H1 (cell line): ENCODE measurements at regions not wholly inside any gene's neighbourhood (a gene's known extent, or its start where the extent isn't known, plus 50 kb on each side); places are given as distances from the start of the nearest gene placed in this dataset.

Experiments used
- CTCF ChIA-PET: fragments of 300-600 bp; sonication (Branson Sonifier 250); formaldehyde crosslinking; loops from one replicate; lab custom pipeline; 2021; ENCODE audit not compliant: partially characterized antibody; lab: Charles Lee
- POLR2A ChIA-PET: fragments of 300-600 bp; sonication (Branson Sonifier 250); formaldehyde crosslinking; loops from one replicate; lab custom pipeline; 2021; ENCODE audit warnings: inconsistent platforms; ENCODE audit not compliant: partially characterized antibody; lab: Charles Lee
- DNase-seq, 2 experiments: peaks; one replicate each; pipeline versions ENCODE4 v3.0.0 to v3.0.0-alpha.2; 2010 to 2022; ENCODE audit warnings: low spot score in 2 of 2, low read depth in 1 of 2, mixed read lengths in 1 of 2
- FAIRE-seq: peaks from 2 replicates; lab custom pipeline; 2011; peaks lifted over from hg19 to GRCh38; lab: Jason Lieb, UNC
- H2AFZ ChIP-seq: 2 replicates; pipeline ENCODE4 v1.8.1; 2012; ENCODE audit warnings: low read length, inconsistent platforms
- H2AK5ac ChIP-seq: 2 replicates; pipeline ENCODE4 v1.6.1; 2013; ENCODE audit warnings: low read depth, low read length
- H2BK120ac ChIP-seq: replicated peaks from 2 replicates; pipeline ENCODE3; 2013; ENCODE audit warnings: low read depth, low read length, inconsistent platforms
- H2BK12ac ChIP-seq: 2 replicates; pipeline ENCODE4 v1.6.1; 2013; ENCODE audit warnings: low read depth, low read length
- H2BK15ac ChIP-seq: 2 replicates; pipeline ENCODE4 v1.6.1; 2013; ENCODE audit warnings: low read length
- H2BK20ac ChIP-seq: 2 replicates; pipeline ENCODE4 v1.6.1; 2013; ENCODE audit warnings: low read length
- H2BK5ac ChIP-seq: 2 replicates; pipeline ENCODE4 v1.6.1; 2013; ENCODE audit warnings: low read depth, low read length
- H3K14ac ChIP-seq: 2 replicates; pipeline ENCODE4 v1.6.1; 2013; ENCODE audit warnings: inconsistent platforms; ENCODE audit not compliant: insufficient read length
- H3K18ac ChIP-seq: 2 replicates; pipeline ENCODE4 v1.6.1; 2013; ENCODE audit warnings: low read length; ENCODE audit errors: extremely low read depth
- H3K23ac ChIP-seq: 2 replicates; pipeline ENCODE4 v1.6.1; 2013; ENCODE audit warnings: inconsistent platforms; ENCODE audit not compliant: insufficient read length
- H3K23me2 ChIP-seq: 2 replicates; pipeline ENCODE4 v1.6.1; 2013; ENCODE audit warnings: low read depth, low read length
- H3K27ac ChIP-seq: 2 replicates; pipeline ENCODE4 v1.6.1; 2011; ENCODE audit warnings: low read depth, low read length, inconsistent platforms
- H3K27me3 ChIP-seq, 4 experiments: replicated peaks in 1 of 4; 1 replicate in 1 of 4; 2 replicates in 3 of 4; pipeline versions ENCODE4 v1.6.1 to v1.8.1; 2011 to 2013; ENCODE audit warnings: low read length in 3 of 4, mild to moderate bottlenecking in 3 of 4, inconsistent platforms in 2 of 4, mixed read lengths in 2 of 4, moderate library complexity in 1 of 4; ENCODE audit not compliant: control insufficient read depth in 3 of 4, insufficient read depth in 3 of 4; ENCODE audit errors: extremely low read depth in 1 of 4
- H3K36me3 ChIP-seq, 4 experiments: 2 replicates each; pipeline versions ENCODE4 v1.6.1 to v1.8.1; 2011 to 2013; ENCODE audit warnings: mild to moderate bottlenecking in 4 of 4, low read length in 3 of 4, moderate library complexity in 2 of 4, control low read depth in 1 of 4, inconsistent platforms in 1 of 4; ENCODE audit not compliant: insufficient read depth in 4 of 4, control insufficient read depth in 2 of 4
- H3K4ac ChIP-seq: replicated peaks from 2 replicates; pipeline ENCODE3; 2013; ENCODE audit warnings: low read length, low read depth, mixed read lengths, inconsistent platforms; ENCODE audit not compliant: insufficient read length
- H3K4me1 ChIP-seq, 4 experiments: replicated peaks in 1 of 4; 1 replicate in 1 of 4; 2 replicates in 3 of 4; pipeline versions ENCODE4 v1.6.1 to v1.8.1; 2011 to 2013; ENCODE audit warnings: low read length in 3 of 4, inconsistent platforms in 2 of 4, mixed read lengths in 1 of 4; ENCODE audit not compliant: insufficient read depth in 4 of 4, control insufficient read depth in 3 of 4
- H3K4me2 ChIP-seq, 2 experiments: 2 replicates each; pipeline versions ENCODE4 v1.6.1 to v1.8.1; 2011 to 2013; ENCODE audit warnings: low read depth in 2 of 2, low read length in 2 of 2, control low read depth in 1 of 2, inconsistent platforms in 1 of 2, mild to moderate bottlenecking in 1 of 2; ENCODE audit not compliant: insufficient read depth in 1 of 2
- H3K4me3 ChIP-seq, 4 experiments: fragments of 200-600, 300-600 bp in 1 of 4; sonication (generic), shearing (Covaris generic), sonication (Bioruptor Twin) in 1 of 4; 2 replicates each; pipeline versions ENCODE4 v1.5.1 to v1.8.1; 2011 to 2016; ENCODE audit warnings: low read length in 4 of 4, low read depth in 3 of 4, control low read depth in 2 of 4, inconsistent platforms in 2 of 4, mild to moderate bottlenecking in 2 of 4, mixed read lengths in 1 of 4, moderate library complexity in 1 of 4; ENCODE audit not compliant: insufficient read depth in 2 of 4; ENCODE audit errors: extremely low read depth in 1 of 4
- H3K56ac ChIP-seq: replicated peaks from 2 replicates; pipeline ENCODE3; 2013; ENCODE audit warnings: low read depth, mild to moderate bottlenecking, mixed read lengths, low read length, inconsistent platforms; ENCODE audit not compliant: insufficient read length
- H3K79me1 ChIP-seq: 2 replicates; pipeline ENCODE4 v1.6.1; 2013; ENCODE audit warnings: low read depth, low read length, control low read depth
- H3K79me2 ChIP-seq, 2 experiments: 2 replicates each; pipeline versions ENCODE4 v1.6.1 to v1.8.1; 2012 to 2013; ENCODE audit warnings: low read length in 2 of 2, mild to moderate bottlenecking in 2 of 2, inconsistent platforms in 1 of 2; ENCODE audit not compliant: insufficient read depth in 2 of 2, control insufficient read depth in 1 of 2
- H3K9ac ChIP-seq, 4 experiments: replicated peaks in 1 of 4; 1 replicate in 1 of 4; 2 replicates in 3 of 4; pipeline versions ENCODE4 v1.6.1 to v1.8.1; 2011 to 2013; ENCODE audit warnings: low read depth in 3 of 4, low read length in 3 of 4, control low read depth in 2 of 4, mild to moderate bottlenecking in 2 of 4, moderate library complexity in 2 of 4, inconsistent platforms in 1 of 4; ENCODE audit errors: extremely low read depth in 1 of 4
- H3K9me3 ChIP-seq, 2 experiments: 2 replicates each; pipeline versions ENCODE4 v1.6.1 to v1.8.1; 2012 to 2013; ENCODE audit warnings: mild to moderate bottlenecking in 2 of 2, moderate library complexity in 2 of 2, control low read depth in 1 of 2, inconsistent platforms in 1 of 2, low read depth in 1 of 2, low read length in 1 of 2, mixed read lengths in 1 of 2; ENCODE audit not compliant: insufficient read depth in 2 of 2
- H4K20me1 ChIP-seq, 2 experiments: replicated peaks in 1 of 2; 2 replicates each; pipeline versions ENCODE3 to v1.8.1; 2011 to 2013; ENCODE audit warnings: inconsistent platforms in 2 of 2, low read length in 2 of 2, mild to moderate bottlenecking in 1 of 2; ENCODE audit not compliant: insufficient read depth in 2 of 2, control insufficient read depth in 1 of 2
- H4K5ac ChIP-seq: 2 replicates; pipeline ENCODE4 v1.6.1; 2013; ENCODE audit warnings: low read length, low read depth, mixed read lengths, inconsistent platforms; ENCODE audit not compliant: insufficient read length
- H4K8ac ChIP-seq: 2 replicates; pipeline ENCODE4 v1.8.0; 2013; ENCODE audit warnings: mild to moderate bottlenecking, moderate library complexity, low read length, inconsistent platforms; ENCODE audit not compliant: insufficient read depth; ENCODE audit errors: extremely low read depth
- H4K91ac ChIP-seq: replicated peaks from 2 replicates; pipeline ENCODE3; 2013; ENCODE audit warnings: low read length, mixed read lengths, inconsistent platforms; ENCODE audit not compliant: insufficient read length
- KDM4A ChIP-seq: IDR thresholded peaks from one replicate; pipeline ENCODE4 v1.7.1; 2012; ENCODE audit warnings: low read depth, mild to moderate bottlenecking, moderate library complexity, low read length, inconsistent platforms; ENCODE audit not compliant: severe bottlenecking
- PHF8 ChIP-seq: fragments of 200-600 bp; sonication (generic); conservative IDR thresholded peaks from 2 replicates; pipeline ENCODE4 v1.7.1; 2012; ENCODE audit warnings: low read depth, mild to moderate bottlenecking, inconsistent platforms, low read length, moderate library complexity
- SIN3A ChIP-seq, 2 experiments: IDR thresholded peaks in 1 of 2; conservative IDR thresholded peaks in 1 of 2; 2 replicates each; pipeline ENCODE4 v1.6.1; 2011 to 2012; ENCODE audit warnings: low read length in 2 of 2, improper control_type of control experiment in 1 of 2, low read depth in 1 of 2, mild to moderate bottlenecking in 1 of 2
- SIX5 ChIP-seq: IDR thresholded peaks from 2 replicates; pipeline ENCODE4 v1.6.1; 2011; ENCODE audit warnings: mild to moderate bottlenecking, low read depth, low read length
- TCF12 ChIP-seq: IDR thresholded peaks from 2 replicates; pipeline ENCODE4 v1.6.1; 2011; ENCODE audit warnings: low read depth, mild to moderate bottlenecking, low read length
- TEAD4 ChIP-seq: IDR thresholded peaks from 2 replicates; pipeline ENCODE4 v1.6.1; 2012; ENCODE audit warnings: low read depth, low read length, inconsistent platforms, mixed read lengths
- ZNF274 ChIP-seq: IDR thresholded peaks from 2 replicates; pipeline ENCODE4 v1.7.0; 2012; ENCODE audit warnings: low read length, borderline replicate concordance; ENCODE audit errors: extremely low read depth
- WGBS, 2 experiments: shearing (Covaris generic) in 1 of 2; methylation state at CpG; one replicate each; pipeline versions ENCODE4 v1.1.6 to v1.1.7; 2013 to 2015; ENCODE audit warnings: low lambda C conversion rate in 2 of 2, mixed read lengths in 2 of 2, inconsistent platforms in 1 of 2, low coverage in 1 of 2, missing lambda C conversion rate in 1 of 2; ENCODE audit not compliant: insufficient replicate concordance in 2 of 2, insufficient coverage in 1 of 2, insufficient read length in 1 of 2; ENCODE audit errors: extremely low coverage in 1 of 2, missing lambda C conversion rate in 1 of 2; 5-methylcytosine and 5-hydroxymethylcytosine counted together

DNA sequence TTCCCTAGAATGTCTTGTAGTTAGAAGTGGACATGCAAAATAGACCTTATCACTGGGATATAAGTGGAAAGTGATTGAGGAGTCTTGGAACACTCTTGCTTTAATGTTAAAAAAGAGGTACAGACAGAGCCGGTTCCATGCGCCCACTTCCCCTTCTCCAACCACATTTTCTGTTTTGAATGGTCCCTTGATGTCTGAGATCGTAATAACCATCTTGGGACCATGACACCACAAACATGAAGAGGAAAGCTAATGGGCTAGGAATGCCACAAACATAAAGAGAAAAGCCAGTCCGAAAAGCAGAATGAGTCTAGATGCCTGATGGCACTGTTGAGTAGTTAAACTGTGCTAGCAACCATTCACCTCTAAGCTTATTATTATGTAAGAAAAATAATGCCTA is 54.8 kb upstream of the SPON1 start:
- Histone ChIP-seq H3K79me2 (no peaks in the 10 kb centered on the region), H3K9ac (no peak overlapping the region), H2BK20ac (no peak overlapping the region), H4K8ac (no peak overlapping the region), H3K4me2 (no peak overlapping the region), H4K5ac (no peak overlapping the region), H3K27me3 (no peaks in the 10 kb centered on the region), H3K56ac (no peak overlapping the region), H2AFZ (no peak overlapping the region), H2BK120ac (no peak overlapping the region), H3K18ac (no peak overlapping the region), H2BK5ac (no peak overlapping the region), H3K4me3 (no peak overlapping the region), H2BK12ac (no peak overlapping the region), H3K79me1 (no peaks in the 10 kb centered on the region), H3K23ac (no peak overlapping the region), H3K23me2 (no peaks in the 10 kb centered on the region), H4K91ac (no peak overlapping the region), H2BK15ac (no peak overlapping the region), H3K4me1 (no peaks in the 10 kb centered on the region), H3K14ac (no peak overlapping the region), H3K4ac (no peak overlapping the region), H3K27ac (no peak overlapping the region), H4K20me1 (no peaks in the 10 kb centered on the region), H2AK5ac (no peak overlapping the region), H3K36me3 (no peaks in the 10 kb centered on the region), H3K9me3 (peaks cover 2 to 4% of the 10 kb centered on the region in 2 experiments; a peak in 2 of 4 replicates)
- DNase-seq (no peak), FAIRE-seq (no peak)
- ChIA-PET CTCF (interaction anchor here (0.6 to 3.4 kb wide), 3 partner anchors 9 to 35 kb away, joined by 3 to 14 read pairs (median 4); no protein-coding TSS in a partner anchor), POLR2A (no interaction called here)
- WGBS, 2 experiments: 89% methylated on average over 4 of the region's 4 CpGs; no CpG with 5 or more reads in 1 of the 2 experiments
- TF ChIP-seq ZNF274 (no peak), SIN3A (conservative IDR thresholded peaks at IDR 0.05 in 1 of 2, IDR thresholded peaks at IDR 0.05 in 1 of 2; ENCODE audit: low read depth in 1 of 2, low read length in 2 of 2) (no peak), TCF12 (no peak), KDM4A (no peak), TEAD4 (no peak), SIX5 (no peak), PHF8 (no peak)
